T-helper 17 cell (primary cell): ENCODE measurements at regions not wholly inside any gene's neighbourhood (a gene's known extent, or its start where the extent isn't known, plus 50 kb on each side); places are given as distances from the start of the nearest gene placed in this dataset.
A peak's percentile ranks its signal among the peaks of the same experiment; 100 is the strongest.

Experiments used
- ATAC-seq: fragments of 150-1000 bp; cut with Tn5 transposase; 2 replicates; pipeline ENCODE4 v1.10.0; 2021; ENCODE audit warnings: mild to moderate bottlenecking, moderate library complexity
- DNase-seq, 3 donors: peaks; one replicate each; pipeline versions ENCODE4 v3.0.0 to v3.0.0-alpha.2; 2020 to 2021
- H3K9me3 ChIP-seq: one replicate; pipeline ENCODE4 v1.7.0; 2013; ENCODE audit warnings: low read length, mild to moderate bottlenecking; ENCODE audit not compliant: control insufficient read depth, poor library complexity, severe bottlenecking
- H3K27ac Mint-ChIP-seq: one replicate; pipeline ENCODE4 v1.8.0; 2022; ENCODE audit warnings: mild to moderate bottlenecking, moderate library complexity, mixed read lengths
- H3K27me3 Mint-ChIP-seq: one replicate; pipeline ENCODE4 v1.8.0; 2022; ENCODE audit warnings: mixed read lengths
- H3K36me3 Mint-ChIP-seq: one replicate; pipeline ENCODE4 v1.8.0; 2022; ENCODE audit warnings: low read depth, mixed read lengths
- H3K4me1 Mint-ChIP-seq: one replicate; pipeline ENCODE4 v1.8.0; 2022; ENCODE audit warnings: mild to moderate bottlenecking, mixed read lengths
- H3K4me3 Mint-ChIP-seq: one replicate; pipeline ENCODE4 v1.8.0; 2022; ENCODE audit warnings: mild to moderate bottlenecking, moderate library complexity, mixed read lengths

DNA sequence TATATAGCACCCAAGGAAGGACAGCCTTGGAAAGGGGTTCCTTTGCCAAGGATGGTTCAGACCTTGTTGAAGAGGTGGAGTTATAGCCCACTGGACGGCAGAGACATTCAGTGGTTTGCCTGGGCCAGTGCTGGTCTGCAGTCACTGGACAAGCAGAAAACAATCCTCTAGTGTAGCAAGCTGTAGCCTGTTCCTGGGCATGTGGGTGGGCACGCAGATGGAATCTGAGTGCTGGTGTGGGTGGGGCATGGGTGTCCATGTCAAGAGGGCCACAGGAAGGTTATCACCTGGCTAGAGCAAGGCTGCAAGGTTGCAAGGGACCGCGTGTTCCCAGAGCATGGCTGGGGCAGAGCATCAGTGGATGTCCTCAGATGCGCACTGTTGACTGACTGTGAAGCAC lies 244.7 kb downstream of the PTPRU start:
- H3K4me3 Mint-ChIP-seq: no peak overlapping the region
- H3K27me3 Mint-ChIP-seq: peaks cover 56% of the 10 kb centered on the region
- peaks cover 2% of the 10 kb centered on the region for H3K36me3 Mint-ChIP-seq
- no peaks in the 10 kb centered on the region for H3K9me3 ChIP-seq
- no peak overlapping the region for H3K27ac Mint-ChIP-seq
- ATAC-seq: no peak
- H3K4me1 Mint-ChIP-seq: no peaks in the 10 kb centered on the region
- no peak for DNase-seq

DNA sequence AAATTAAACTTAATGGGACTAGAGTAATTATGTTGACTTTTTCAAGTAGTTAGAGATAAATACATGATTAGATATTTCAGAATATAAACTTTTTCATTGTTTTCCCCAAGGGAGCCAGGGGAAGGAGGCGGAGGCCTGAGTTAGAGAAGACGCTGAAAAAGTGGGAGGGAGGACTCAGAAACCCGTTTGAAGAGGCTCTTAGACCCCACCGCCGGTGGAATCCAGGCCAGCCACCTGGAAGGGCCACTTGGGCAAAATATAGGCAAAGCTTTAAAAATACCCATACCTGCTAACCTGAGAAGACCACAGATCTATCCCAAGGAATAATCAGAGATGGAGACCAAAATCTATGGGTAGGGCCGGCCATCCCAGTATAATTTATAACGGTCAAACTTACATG lies 242.6 kb downstream of the PTPRU start:
- H3K27me3 Mint-ChIP-seq: peaks cover 62% of the 10 kb centered on the region
- H3K9me3 ChIP-seq: no peaks in the 10 kb centered on the region
- no peak overlapping the region for H3K4me3 Mint-ChIP-seq
- no peaks in the 10 kb centered on the region for H3K4me1 Mint-ChIP-seq
- no peak overlapping the region for H3K27ac Mint-ChIP-seq
- H3K36me3 Mint-ChIP-seq: peaks cover 2% of the 10 kb centered on the region
- DNase-seq (no peak), ATAC-seq (no peak)

DNA sequence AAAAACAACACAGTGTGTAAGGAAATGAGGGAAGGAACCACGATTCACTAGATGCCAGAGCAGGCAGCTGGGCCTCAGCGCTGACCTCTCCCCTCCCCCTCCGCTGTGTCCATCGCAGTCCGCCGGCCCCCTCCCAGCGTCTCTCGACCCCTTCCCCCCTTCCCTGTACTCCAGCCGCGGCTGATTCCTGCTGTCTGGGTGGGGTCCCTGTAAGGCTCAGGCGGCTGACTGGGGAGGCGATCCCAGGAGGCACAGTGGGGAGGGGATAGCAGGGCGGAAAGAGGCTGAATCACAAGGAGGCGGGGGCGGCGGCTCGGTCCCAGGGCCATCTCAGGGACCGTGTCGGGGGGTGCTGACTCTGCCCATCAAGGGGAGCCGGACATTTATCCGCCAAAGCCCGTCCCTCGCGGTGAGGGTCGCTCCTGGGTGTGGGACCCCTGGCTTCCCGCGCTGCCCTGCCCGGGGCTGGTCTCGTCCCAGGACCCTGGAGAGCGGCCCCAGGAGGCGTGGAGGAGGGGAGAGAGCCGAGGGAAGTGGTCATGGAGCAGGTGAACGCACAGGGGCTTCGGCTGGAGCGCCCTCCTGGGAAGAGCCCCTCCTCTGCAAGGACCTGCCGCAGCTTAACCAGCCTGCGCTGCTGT lies 241.9 kb downstream of the PTPRU start:
- DNase-seq (no peak), ATAC-seq (no peak)
- peaks cover 2% of the 10 kb centered on the region for H3K36me3 Mint-ChIP-seq
- H3K27ac Mint-ChIP-seq: no peak overlapping the region
- H3K4me1 Mint-ChIP-seq: no peaks in the 10 kb centered on the region
- H3K9me3 ChIP-seq: no peaks in the 10 kb centered on the region
- H3K4me3 Mint-ChIP-seq: no peak overlapping the region
- H3K27me3 Mint-ChIP-seq: peaks cover 62% of the 10 kb centered on the region

DNA sequence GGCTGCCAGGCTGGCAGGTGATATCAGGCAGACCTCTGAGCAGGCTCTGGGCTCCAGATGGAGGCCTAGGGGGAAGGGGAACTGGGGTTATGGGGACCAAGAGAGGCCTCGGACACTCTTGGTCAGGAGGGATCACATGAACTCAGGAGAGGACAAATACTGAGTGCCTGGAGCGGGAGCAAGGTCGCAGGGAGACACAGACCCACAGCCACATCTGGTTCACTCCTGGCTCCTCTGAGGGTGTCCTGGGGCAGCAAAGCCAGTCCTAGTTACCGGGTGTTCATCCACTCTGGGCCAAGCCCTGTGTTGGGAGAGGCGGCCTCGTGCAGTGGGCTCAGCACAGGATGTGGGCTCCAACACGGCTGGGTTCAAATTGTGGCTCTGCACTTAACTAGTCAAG lies 239.0 kb downstream of the PTPRU start:
- Mint-ChIP-seq H3K36me3 (no peaks in the 10 kb centered on the region), H3K27me3 (peaks cover 82% of the 10 kb centered on the region), H3K4me3 (no peak overlapping the region), H3K4me1 (no peaks in the 10 kb centered on the region), H3K27ac (no peak overlapping the region)
- no peaks in the 10 kb centered on the region for H3K9me3 ChIP-seq
- ATAC-seq (no peak), DNase-seq (no peak)

DNA sequence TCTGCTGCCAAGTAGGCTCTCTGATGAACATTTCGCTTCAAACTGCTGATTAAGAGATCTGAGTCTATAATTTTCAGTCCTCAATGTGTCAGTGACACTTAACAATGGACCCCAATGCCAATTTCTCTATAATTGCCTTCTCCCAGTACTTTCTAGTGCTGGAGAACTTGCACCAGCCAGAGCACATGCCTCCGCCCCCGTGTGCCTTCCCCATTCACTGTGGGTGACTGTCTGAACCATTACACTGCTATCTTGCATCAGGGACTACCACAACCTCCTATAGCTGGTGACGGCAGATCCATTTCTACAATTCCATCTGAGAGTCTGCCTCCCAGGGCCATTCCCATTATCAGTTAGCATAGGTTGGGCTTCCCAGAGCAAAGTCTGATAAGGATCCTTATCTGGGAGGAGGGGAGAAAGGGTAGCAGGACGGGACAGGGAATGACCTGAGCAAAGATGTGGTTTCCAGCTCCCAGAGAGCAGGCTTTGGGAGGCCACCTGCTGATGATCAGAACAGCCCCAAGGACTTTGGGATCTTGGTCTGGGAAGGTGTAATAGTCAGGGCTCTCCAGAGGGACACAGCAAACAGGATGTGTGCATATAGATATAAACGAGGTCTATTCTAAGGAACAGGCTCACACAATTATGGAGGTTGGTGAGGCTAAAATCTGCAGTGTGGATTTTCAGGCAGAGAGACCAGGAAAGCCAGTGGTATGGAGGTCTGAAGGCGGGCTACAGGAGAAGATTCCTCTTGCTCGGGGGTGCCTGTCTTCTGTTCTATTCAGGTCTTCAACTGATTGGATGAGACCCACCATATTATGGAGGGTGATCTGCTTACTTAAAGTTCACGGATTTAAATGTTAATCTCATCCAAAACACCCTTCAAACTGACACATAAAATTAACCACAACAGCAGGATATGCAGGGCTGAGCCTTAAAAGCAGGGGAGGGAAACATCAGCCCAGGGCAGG lies 238.2 kb downstream of the PTPRU start:
- ATAC-seq: no peak
- Mint-ChIP-seq H3K4me3 (peak overlapping the region; percentile 41), H3K36me3 (no peaks in the 10 kb centered on the region), H3K4me1 (no peaks in the 10 kb centered on the region), H3K27ac (no peak overlapping the region), H3K27me3 (peaks cover 83% of the 10 kb centered on the region)
- DNase-seq: no peak
- H3K9me3 ChIP-seq: no peaks in the 10 kb centered on the region

DNA sequence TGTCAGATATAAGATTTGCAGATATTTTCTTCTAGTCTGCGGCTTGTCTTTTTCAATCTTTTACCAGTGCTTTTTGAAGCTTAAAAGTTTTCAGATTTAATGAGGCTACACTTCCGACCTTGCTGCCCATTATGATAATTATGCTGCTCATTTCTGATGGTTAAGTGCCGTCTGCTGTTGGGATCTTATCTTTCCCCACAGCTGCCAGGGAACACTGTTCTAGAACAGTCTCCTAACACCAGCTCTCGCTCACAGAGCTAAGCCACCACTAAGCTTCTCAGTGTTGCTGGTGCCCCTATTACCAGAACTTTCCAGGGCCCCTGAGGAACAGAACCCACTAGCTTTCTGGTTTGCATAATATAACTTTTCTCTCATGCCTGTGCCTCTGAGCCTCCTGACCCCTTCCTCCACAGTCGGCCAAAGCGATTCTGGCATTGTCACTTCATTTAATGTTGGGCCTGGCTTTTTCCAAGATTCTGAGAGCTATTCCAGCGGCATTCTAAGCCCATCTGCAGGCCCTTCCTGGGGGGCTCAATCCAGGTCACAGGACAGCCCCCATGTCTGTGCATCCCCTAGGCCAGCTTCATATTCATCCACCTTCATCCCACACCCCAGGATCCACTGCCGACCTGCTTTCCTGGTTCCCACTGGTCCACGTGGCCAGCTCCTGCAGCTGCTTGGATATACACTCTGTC lies 237.0 kb downstream of the PTPRU start:
- DNase-seq (no peak), ATAC-seq (no peak)
- Mint-ChIP-seq H3K36me3 (no peaks in the 10 kb centered on the region), H3K27me3 (peaks cover 83% of the 10 kb centered on the region), H3K4me1 (no peaks in the 10 kb centered on the region), H3K4me3 (no peak overlapping the region), H3K27ac (no peak overlapping the region)
- no peaks in the 10 kb centered on the region for H3K9me3 ChIP-seq

DNA sequence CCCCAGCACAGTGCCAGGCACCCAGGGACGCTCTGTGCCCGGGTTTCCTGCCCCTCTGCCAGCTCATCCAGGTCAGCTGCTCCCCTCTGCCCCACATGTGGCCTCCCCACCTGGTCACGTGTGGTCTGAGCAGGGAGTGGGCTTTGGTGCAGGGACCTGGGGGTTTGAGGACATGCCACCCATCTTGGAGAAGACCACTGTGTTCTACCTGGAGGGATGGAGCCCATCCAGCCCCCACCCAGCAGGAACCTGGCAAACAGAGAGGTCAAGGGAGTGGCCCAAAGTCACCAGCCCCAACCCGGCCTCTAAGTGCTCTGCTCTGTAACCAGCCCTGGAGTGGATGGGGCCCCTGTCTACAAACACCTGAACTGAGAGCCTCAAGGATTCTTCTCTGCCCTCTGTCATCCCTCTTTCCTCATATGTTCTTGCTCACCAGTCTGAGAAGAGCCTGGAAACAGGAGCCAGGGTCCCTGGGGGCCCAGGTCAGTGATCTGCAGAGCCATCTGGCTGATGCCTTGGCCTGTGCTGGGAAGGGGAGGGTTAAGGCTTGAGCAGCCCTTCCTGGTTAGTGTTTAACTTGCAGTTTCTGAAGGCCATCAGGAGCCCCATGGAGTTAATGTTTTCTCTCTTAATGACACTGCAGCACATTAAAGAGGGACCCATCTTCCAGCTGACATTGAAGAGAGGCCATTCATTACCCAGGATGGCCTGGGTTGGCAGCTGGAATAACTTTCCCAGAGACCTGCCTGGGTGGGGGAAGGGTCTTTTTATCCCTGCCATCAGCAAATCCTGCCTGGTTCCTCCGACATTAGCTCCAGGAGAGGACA lies 235.4 kb downstream of the PTPRU start:
- no peak for DNase-seq
- no peaks in the 10 kb centered on the region for H3K36me3 Mint-ChIP-seq
- no peak overlapping the region for H3K27ac Mint-ChIP-seq

DNA sequence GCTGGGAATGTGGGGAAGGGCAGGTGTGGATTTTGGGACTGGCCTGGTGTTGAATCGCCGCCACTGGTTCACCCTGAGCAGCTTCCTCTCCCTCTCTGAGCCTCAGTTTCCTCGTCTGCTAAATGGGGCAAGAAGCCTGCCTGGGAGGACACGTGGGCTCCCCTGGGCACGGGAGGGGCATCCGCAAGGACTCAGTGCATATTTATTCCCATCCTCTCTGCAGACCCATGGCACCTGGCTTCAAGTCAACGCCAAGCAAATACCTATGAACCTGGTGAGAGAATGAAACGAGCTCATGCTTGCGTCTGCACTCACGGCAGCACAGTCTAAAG lies 234.4 kb downstream of the PTPRU start:
- DNase-seq: no peak
- ATAC-seq: no peak
- Mint-ChIP-seq H3K36me3 (no peaks in the 10 kb centered on the region), H3K27ac (no peak overlapping the region), H3K4me3 (no peak overlapping the region), H3K4me1 (no peaks in the 10 kb centered on the region), H3K27me3 (peaks cover 66% of the 10 kb centered on the region)
- no peaks in the 10 kb centered on the region for H3K9me3 ChIP-seq

More for the DNA sequence above, 235.4 kb downstream of the PTPRU start:
- Mint-ChIP-seq H3K4me3 (no peak overlapping the region), H3K27me3 (peaks cover 75% of the 10 kb centered on the region), H3K4me1 (no peaks in the 10 kb centered on the region)
- no peaks in the 10 kb centered on the region for H3K9me3 ChIP-seq
- no peak for ATAC-seq

DNA sequence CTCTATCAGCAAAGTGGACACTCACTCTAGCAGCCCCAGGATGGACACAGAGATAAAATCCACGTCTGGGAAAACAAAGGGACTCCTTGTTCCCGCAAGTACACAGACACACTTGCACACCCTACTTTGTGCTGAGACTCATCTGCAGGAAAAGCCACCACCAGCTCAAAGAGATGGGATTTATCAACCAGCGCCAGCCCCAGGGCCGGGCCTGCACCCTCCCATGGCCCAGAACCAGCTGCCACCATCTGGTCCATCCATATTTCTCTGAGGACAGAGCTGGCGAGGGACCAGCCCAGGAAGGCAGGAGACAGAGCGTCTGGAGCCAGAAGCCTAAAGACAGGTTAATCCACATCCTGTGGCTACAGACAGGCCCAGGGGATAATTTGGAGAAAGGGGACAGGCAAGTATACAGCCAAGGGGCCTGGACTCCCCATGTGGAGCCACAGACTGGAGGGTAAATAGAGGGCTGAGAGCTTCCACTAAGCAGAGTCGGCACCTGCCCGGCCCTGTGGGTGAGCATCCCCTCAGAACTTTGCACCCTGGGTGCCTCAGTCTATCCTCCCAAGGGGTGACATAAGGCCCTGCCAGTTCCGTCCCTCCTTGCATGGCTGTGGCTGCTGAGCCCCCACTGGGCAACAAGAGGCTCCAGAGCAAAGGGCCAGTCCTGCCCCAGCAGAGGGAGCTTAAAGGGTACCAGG lies 233.9 kb downstream of the PTPRU start:
- Mint-ChIP-seq H3K4me1 (no peaks in the 10 kb centered on the region), H3K27ac (no peak overlapping the region), H3K36me3 (no peaks in the 10 kb centered on the region), H3K4me3 (no peak overlapping the region), H3K27me3 (peaks cover 61% of the 10 kb centered on the region)
- no peak for DNase-seq
- ATAC-seq: no peak
- H3K9me3 ChIP-seq: no peaks in the 10 kb centered on the region

DNA sequence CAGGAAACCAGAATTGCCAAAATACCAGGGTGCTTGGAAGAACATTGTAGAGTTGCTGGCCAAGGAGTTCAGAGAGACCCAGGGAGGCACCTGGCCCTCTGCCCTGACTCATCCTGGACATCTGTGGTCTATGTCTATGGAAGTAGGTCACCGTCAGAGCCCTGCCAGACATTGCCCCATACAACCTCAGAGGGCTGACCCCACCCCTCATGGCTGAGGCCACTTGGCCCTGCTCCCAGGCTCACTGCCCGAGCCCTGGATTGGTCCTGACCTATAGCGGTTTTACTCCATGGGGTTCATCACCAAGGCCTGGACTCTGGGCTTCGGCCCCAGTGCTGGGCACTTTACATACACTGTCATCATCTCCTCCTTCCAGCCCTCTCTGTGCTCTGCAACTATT lies 233.1 kb downstream of the PTPRU start:
- no peak for DNase-seq
- peaks cover 53% of the 10 kb centered on the region for H3K27me3 Mint-ChIP-seq
- no peaks in the 10 kb centered on the region for H3K36me3 Mint-ChIP-seq

DNA sequence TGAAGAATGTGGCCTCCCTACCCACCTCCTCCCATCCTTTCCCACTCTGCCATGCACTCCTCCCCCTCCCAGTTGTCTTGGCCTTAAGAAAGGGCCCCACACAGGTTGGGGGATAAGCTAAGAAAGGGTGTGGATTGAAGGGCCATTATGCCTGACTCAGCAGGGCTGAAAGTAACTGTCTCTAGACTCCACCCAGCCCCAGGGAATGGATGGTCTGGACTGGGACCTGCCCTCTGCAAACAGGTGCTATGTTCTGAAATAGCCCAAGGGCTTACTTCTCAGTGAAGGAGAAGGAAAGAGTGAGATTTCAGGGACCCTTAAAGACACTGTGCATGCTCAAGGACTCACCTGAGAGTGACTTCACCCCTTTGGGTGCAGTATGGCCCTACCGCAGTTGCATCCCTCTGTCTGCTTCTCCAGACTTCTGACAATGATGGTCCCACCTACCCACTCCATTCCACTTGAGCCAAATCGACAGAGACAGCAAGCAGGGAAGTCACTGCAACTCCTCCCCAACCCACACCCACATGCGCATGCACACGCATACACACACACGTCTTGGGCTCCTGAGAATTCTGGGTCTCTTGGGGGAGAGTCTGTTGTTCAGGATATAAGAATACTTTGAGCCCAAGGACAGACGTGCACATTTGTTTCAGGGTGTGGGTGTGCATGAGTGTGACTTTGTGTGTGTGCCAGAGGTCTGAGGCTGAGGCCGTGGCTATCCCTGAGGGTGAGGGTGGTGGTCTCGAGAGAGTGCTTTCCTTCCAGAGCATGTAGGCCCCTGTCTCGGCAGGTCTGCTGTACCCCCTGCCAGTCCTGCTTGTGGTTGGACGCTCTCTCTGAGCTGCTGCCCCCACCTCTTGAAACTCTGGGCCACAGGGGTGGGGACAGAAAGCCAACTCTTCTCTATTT lies 231.9 kb downstream of the PTPRU start:
- H3K27me3 Mint-ChIP-seq: peaks cover 41% of the 10 kb centered on the region
- H3K27ac Mint-ChIP-seq: no peak overlapping the region
- no peaks in the 10 kb centered on the region for H3K9me3 ChIP-seq
- no peaks in the 10 kb centered on the region for H3K36me3 Mint-ChIP-seq
- no peaks in the 10 kb centered on the region for H3K4me1 Mint-ChIP-seq
- no peak for ATAC-seq
- H3K4me3 Mint-ChIP-seq: no peak overlapping the region
- no peak for DNase-seq

More for the DNA sequence above, 233.1 kb downstream of the PTPRU start:
- H3K4me3 Mint-ChIP-seq: no peak overlapping the region
- no peaks in the 10 kb centered on the region for H3K9me3 ChIP-seq
- ATAC-seq: no peak
- no peaks in the 10 kb centered on the region for H3K4me1 Mint-ChIP-seq
- no peak overlapping the region for H3K27ac Mint-ChIP-seq

DNA sequence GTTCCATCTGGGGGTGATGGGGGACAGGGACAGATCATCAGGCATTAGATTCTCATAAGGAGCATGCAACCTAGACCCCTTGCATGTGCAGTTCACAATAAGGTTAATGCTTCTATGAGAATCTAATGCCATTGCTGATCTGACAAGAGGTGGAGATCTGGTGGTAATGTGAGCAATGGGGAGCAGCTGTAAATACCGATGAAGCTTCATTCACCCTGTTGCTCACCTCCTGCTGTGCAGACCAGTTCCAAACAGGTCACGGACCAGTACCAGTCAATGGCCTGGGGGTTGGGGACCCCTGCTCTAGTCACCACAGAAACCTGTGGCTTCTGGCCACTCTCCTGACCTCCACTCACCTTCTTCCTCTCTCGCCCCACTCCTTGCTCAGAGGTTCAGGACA lies 229.9 kb downstream of the PTPRU start:
- no peak overlapping the region for H3K27ac Mint-ChIP-seq
- ATAC-seq (no peak), DNase-seq (no peak)
- H3K9me3 ChIP-seq: no peaks in the 10 kb centered on the region
- H3K4me3 Mint-ChIP-seq: no peak overlapping the region
- H3K4me1 Mint-ChIP-seq: no peaks in the 10 kb centered on the region
- no peaks in the 10 kb centered on the region for H3K36me3 Mint-ChIP-seq
- H3K27me3 Mint-ChIP-seq: peaks cover 30% of the 10 kb centered on the region
